Globus pallidus (tissue), 1 donor: ENCODE measurements at regions not wholly inside any gene's neighbourhood (a gene's known extent, or its start where the extent isn't known, plus 50 kb on each side); places are given as distances from the start of the nearest gene placed in this dataset.
"Not testable (repeated sequence)": the region's sequence is repeated elsewhere in the genome, so short reads cannot be mapped to it uniquely, and the experiment has no call there.

Experiments
- DNase-seq: peaks from one replicate; pipeline ENCODE4 v3.0.0-alpha.2; 2015; ENCODE audit warnings: low spot score

DNA sequence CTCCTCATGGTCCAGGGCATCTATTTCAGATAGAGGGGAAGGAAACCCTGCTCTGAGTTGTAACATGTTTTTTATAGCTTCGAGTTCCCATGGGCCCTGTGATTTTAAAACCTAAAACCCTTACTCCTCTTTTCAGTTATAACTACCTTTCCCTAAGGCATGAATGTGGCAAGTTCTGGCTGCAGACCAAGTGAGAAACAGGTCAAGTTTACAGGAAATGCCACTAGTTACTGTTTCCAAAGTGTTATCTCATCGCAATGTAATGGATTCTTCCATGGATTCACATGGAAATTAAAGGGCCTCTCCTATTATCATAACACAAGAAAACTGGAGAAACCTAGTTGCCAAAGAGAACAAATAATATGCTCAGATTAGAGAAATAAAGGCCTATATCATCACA lies 574.5 kb upstream of the GRAMD2B start:
- DNase-seq, result no peak

- DNase-seq, result no peak
Observed at GRCh38 chr5:125856949-125857348, 566.3 kb upstream of the GRAMD2B start.

GRCh38 chr5:125863579-125863978 lies 559.6 kb upstream of the GRAMD2B start:
- no peak for DNase-seq

DNA sequence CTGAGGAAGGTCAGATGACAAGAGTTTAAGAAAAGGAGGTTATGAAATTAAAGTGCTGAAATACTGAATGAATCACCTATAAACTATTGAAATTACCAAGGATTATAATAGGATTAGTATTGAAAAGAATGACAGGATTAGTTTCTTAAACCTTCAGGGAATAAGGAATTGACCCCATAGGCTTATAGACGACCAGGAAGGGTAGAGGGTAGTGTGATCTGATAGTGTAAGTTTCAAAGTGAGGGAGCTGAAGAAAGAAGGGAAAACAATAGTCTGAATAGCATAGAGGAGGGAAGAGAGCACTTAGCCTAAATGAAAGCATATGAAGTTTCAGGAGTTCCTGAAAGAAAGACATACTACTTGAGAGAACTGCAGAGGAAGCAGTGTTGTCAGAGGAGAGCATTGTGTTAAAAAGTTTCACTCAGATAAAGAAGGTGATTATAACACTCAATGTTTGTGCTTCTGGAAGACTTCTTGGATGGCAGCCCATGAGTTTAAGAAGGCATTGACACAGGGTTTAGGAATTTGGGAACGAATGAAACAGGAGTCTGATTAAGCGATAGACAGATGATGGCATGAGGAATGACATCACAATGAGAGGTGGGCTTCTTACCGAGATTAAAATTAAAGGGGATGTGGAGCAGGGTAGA lies 557.9 kb upstream of the GRAMD2B start:
- DNase-seq, result no peak

DNA sequence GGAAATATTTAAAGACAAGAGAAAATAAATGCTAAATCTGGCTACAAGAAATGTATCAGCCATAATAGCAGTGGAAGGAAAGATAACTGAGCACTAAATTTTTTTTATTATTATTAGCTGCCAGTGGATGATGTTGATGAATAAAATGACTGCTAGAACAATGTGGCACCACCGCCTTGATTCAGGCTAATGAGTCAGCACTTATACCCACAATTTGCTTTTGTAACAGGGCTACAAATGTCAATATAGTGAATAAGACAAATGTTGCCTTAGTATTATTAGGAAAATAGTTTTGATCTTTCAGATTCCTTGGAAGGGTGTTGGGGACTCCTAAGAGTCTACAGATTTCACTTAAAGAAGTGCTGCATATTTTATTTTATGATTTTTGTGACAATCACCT lies 555.2 kb upstream of the GRAMD2B start:
- DNase-seq, result no peak

GRCh38 chr5:125870256-125870655 lies 553.0 kb upstream of the GRAMD2B start:
- no peak for DNase-seq

GRCh38 chr5:125874057-125874456 lies 549.2 kb upstream of the GRAMD2B start:
- DNase-seq, result no peak

- DNase-seq, result no peak
Observed at GRCh38 chr5:125874717-125875116, 548.5 kb upstream of the GRAMD2B start.

- DNase-seq, result no peak
Observed at GRCh38 chr5:125877248-125877647, 546.0 kb upstream of the GRAMD2B start.

- DNase-seq, result no peak
Observed at GRCh38 chr5:125882061-125882460, 541.1 kb upstream of the GRAMD2B start.

GRCh38 chr5:125883223-125883622 lies 540.0 kb upstream of the GRAMD2B start:
- no peak for DNase-seq

GRCh38 chr5:125888358-125888757 lies 534.9 kb upstream of the GRAMD2B start:
- DNase-seq, result no peak

GRCh38 chr5:125890511-125890931 lies 532.7 kb upstream of the GRAMD2B start:
- no peak for DNase-seq

GRCh38 chr5:125891061-125891725 lies 532.0 kb upstream of the GRAMD2B start:
- no peak for DNase-seq

DNA sequence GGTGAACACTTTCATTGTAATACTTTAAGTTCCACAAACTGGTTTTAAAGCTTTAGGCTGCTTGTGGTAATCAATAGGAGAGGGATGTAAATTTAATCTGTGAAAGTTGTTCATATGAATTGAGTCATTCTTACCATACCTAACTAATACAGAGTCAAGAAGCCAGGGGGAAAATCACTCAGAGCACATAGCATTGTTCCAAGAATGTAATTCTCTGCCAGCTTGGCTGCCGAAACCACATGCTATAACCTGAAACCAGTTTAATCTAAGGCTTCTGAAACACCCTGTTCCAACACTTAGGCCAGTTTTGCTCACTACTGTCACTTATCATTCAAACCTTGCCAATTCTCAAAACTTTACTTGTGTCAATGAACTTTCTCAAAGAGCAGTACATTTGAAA lies 528.8 kb upstream of the GRAMD2B start:
- no peak for DNase-seq

- no peak for DNase-seq
Observed at GRCh38 chr5:125896368-125896767, 526.8 kb upstream of the GRAMD2B start.

GRCh38 chr5:125897089-125897488 lies 526.1 kb upstream of the GRAMD2B start:
- DNase-seq, result no peak

- no peak for DNase-seq
Observed at GRCh38 chr5:125898851-125899405, 524.3 kb upstream of the GRAMD2B start.

GRCh38 chr5:125912028-125912427 lies 511.2 kb upstream of the GRAMD2B start:
- DNase-seq, result no peak

DNA sequence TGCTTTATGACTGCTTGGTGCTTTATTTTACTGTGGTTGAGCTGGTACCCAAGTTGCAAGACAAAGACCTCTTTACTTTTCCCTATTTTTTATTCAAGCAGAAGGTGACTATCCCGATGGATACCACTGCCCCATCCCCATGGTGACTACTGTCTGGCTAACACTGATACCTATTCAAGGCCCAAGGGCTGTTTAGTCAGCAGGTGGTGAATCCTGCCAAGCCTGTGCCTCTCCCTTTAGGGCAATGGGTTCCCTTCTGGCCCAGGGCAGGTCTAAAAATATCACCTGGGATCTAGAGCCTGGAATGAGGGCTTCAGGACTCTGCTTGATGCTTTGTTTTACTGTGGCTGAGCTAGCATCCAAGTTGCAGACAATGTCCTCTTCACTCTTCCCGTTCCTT lies 510.0 kb upstream of the GRAMD2B start:
- no peak for DNase-seq

GRCh38 chr5:125914471-125914870 lies 508.7 kb upstream of the GRAMD2B start:
- no peak for DNase-seq

DNA sequence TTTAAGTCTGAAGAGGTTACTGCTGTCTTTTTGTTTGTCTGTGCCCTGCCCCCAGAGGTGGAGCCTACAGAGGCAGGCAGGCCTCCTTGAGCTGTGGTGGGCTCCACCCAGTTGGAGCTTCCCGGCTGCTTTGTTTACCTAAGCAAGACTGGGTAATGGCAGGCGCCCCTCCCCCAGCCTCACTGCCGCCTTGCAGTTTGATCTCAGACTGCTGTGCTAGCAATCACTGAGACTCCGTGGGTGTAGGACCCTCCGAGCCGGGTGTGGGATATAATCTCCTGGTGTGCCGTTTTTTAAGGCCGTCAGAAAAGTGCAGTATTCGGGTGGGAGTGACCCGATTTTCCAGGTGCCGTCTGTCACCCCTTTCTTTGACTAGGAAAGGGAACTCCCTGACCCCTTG lies 499.3 kb upstream of the GRAMD2B start:
- DNase-seq, result not testable (repeated sequence)

- no peak for DNase-seq
Observed at GRCh38 chr5:125926172-125926571, 497.0 kb upstream of the GRAMD2B start.

DNA sequence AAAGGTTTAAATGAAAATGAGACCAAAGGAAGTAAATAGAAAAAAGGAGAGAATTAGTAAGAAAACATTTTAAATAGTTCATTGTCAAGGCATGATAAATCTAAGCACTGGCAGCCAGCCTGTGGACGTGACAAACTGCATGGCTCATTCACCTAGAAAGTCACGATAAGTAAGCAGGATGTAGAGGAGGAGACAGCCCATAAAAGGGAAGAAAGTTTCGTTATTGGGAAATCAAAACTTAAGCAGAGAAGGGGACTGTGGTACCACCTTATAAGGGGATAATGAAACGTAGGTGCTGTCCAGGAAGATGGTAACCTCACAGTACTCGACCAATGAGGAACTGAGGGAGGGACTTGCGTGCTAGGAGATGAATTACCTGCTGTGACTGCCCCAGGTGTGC lies 494.5 kb upstream of the GRAMD2B start:
- DNase-seq, result no peak
